C4-2B (cell line): ENCODE measurements at regions not wholly inside any gene's neighbourhood (a gene's known extent, or its start where the extent isn't known, plus 50 kb on each side); places are given as distances from the start of the nearest gene placed in this dataset.

Source experiments
- H3K27ac ChIP-seq: fragments of 450-650 bp; 2 replicates; pipeline ENCODE4 v1.5.1; 2017
- ZFX ChIP-seq: fragments of 450-650 bp; IDR thresholded peaks from 2 replicates; pipeline ENCODE4 v1.6.1; 2017
- TF ChIP-seq, protein P1 (sequence below): fragments of 450-650 bp; conservative IDR thresholded peaks from 2 replicates; pipeline ENCODE4 v1.5.1; 2017; ENCODE audit warnings: mild to moderate bottlenecking

DNA sequence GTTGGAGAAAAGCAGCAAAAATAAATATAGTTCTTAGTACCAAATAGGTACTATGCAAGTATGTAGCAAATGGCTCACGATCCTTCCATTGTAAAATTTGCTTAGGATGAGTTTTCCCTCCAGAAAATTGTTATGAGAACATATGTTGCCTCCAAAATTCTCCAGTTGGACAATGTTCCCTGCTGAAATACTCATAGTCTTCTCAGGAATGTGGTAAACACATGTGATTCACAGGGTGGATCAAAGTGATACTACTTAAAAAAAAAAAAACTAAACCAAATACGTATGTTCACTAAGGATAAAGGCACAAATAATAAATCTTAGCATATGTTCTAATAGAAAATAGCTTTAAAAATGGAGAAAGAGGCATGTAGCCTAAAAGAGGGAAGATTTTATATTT is 84.3 kb upstream of the ZNF385D start:
- H3K27ac ChIP-seq = no peak overlapping the region
- TF ChIP-seq, protein P1, sequence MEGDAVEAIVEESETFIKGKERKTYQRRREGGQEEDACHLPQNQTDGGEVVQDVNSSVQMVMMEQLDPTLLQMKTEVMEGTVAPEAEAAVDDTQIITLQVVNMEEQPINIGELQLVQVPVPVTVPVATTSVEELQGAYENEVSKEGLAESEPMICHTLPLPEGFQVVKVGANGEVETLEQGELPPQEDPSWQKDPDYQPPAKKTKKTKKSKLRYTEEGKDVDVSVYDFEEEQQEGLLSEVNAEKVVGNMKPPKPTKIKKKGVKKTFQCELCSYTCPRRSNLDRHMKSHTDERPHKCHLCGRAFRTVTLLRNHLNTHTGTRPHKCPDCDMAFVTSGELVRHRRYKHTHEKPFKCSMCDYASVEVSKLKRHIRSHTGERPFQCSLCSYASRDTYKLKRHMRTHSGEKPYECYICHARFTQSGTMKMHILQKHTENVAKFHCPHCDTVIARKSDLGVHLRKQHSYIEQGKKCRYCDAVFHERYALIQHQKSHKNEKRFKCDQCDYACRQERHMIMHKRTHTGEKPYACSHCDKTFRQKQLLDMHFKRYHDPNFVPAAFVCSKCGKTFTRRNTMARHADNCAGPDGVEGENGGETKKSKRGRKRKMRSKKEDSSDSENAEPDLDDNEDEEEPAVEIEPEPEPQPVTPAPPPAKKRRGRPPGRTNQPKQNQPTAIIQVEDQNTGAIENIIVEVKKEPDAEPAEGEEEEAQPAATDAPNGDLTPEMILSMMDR = no peak
- no peak for TF ChIP-seq ZFX

DNA sequence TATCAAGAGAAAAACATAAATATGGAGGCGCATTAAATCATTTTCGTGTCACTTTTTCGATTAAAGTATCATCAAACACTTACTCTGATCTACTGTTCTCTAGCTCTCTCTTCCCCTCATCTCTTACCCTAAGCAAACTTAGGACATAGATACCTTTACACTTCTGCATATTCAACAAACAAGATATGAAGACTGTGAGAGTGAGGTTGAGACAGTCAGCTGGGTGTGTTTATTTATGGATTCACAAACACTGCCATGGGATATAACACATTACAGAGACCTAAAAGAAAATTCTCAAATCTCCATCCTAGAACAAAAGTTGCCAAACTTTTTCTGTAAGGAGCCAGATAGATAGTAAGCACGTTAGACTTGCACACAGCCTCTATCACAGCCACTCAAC is 85.2 kb upstream of the ZNF385D start:
- no peak for TF ChIP-seq ZFX
- TF ChIP-seq, protein P1 = no peak
- no peak overlapping the region for H3K27ac ChIP-seq

DNA sequence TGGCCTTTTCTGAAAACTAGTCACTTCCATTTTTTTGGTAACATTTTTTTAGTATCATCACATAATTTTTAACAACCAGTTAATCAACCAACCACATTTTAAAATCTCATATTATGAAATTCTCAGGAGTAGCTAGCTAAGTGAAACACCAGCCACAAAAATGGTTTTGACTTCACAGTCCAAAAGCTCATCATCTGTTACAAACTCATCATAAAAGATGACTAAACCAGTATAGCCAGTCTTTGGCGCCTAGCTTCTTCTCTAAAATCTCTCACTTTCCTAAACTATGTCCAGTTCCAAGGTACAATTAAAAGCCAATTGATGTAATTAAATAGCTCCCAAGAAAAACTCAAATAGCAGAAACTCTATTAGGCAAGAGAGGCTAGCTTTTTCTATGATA is 88.2 kb upstream of the ZNF385D start:
- H3K27ac ChIP-seq = no peak overlapping the region
- no peak for TF ChIP-seq ZFX
- TF ChIP-seq, protein P1 = no peak

DNA sequence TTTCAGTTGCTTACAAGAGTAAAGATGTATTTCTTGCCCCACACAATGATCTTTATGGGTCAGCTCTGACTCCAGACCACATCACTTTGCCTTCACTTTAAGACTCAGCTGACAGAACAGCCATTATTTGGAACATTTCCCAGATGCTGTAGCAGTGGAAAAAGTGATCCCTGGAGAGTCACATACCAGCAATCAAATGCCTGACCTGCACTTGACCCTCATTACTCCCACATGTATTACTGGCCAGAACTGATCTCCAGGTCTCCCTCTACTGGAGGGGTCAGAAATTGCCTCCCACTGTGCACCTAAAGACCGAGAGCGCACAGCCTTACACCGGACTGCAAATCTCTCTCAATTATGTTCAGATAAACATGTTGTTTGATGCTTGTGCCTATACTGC is 88.6 kb upstream of the ZNF385D start:
- TF ChIP-seq, protein P1 = peak; percentile 34
- TF ChIP-seq ZFX = no peak
- no peak overlapping the region for H3K27ac ChIP-seq

DNA sequence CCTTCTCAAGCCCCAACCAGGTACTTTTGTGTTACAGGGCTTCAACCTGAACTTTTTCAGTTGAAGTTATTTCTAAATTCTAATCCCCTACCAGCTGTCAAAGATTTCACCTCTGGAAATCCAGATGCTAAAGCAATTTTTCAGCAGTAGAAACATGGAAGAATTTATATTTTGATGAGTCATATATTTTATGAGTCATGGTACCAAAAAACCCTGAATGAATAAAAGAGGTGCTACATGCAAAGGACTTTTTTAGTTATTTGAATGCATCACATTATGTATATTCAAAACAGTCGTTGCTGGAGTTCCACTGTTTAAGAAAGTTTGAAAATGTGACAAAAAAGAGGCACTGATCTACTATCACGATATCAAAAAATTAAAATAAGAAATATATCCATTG is 96.0 kb upstream of the ZNF385D start:
- TF ChIP-seq ZFX = no peak
- TF ChIP-seq, protein P1 = no peak
- H3K27ac ChIP-seq = no peak overlapping the region

DNA sequence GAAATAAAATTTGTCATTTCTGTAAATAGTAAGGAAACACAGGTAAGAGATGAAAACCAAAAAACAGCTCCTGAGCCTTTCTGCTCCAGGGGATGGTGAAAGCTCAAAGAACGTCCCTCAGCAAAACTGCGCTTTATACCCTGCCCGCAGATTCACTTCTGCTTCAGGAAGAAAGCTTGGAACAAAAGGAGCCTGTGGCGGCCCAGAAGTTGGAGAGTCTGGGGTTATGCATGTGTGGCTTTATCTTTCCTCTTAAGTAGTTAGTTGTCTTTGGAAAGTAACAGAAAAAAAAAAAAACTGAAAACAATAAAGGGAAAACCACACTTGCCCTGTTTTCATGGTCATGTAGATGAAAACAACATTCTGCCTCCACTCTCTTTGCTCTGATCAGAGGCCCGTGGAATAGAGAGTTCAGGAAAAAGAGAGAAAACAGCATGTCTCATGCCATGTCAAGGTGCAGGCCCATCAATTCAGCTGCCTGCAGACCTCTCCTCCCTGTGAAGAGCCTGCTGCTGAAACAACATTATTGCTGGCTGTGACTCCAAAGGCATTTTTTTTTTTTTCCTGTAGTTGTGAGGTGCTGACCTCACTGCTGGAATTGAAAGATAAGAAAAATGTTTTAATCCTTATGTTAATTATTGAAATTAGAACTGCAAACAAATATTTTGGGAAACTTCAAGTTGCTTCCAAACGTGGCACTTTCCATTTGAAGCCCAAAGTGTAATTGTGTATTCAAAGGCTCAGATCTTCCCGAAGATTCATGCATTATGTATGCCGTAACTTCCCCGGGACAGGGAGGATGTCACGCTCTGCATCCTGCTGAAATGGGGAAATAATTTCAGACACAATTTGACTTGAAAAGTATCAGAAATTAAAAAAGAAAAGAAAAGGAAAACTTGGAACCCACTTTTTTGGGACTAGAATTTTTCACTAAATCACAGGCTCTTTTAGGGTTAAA is 108.4 kb upstream of the ZNF385D start:
- no peak overlapping the region for H3K27ac ChIP-seq
- TF ChIP-seq ZFX = no peak
- TF ChIP-seq, protein P1 = no peak

DNA sequence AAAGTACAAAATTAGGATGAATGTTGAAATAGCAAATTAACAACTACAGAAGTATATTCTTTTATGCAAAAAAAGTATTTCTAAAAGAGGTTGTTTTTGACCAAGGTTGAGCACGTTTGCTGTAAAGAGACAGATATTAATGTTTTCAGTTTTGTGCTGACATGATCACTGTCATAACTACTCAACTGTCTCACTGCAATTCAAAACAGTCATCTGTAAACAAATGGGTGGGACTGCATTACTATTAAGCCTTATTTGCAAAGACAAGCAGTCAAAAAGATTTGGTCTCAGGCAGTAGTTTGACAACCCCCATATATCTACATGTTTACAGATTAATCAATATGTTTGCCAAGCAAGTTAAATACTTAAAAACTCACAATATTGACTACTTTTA is 109.1 kb upstream of the ZNF385D start:
- H3K27ac ChIP-seq = no peak overlapping the region
- TF ChIP-seq, protein P1 = no peak
- TF ChIP-seq ZFX = no peak
